CD14-positive monocyte (primary cell): ENCODE measurements at regions not wholly inside any gene's neighbourhood (a gene's known extent, or its start where the extent isn't known, plus 50 kb on each side); places are given as distances from the start of the nearest gene placed in this dataset.

ENCODE experiments used
- DNase-seq, 3 donors: peaks; one replicate each; pipeline ENCODE4 v3.0.0-alpha.2; 2011 to 2022
- H2AFZ ChIP-seq: 2 replicates; pipeline ENCODE4 v1.6.0; 2012; ENCODE audit warnings: mild to moderate bottlenecking, low read depth, low read length, inconsistent platforms; ENCODE audit not compliant: insufficient read depth, poor library complexity, severe bottlenecking
- H3K27ac ChIP-seq, 2 donors: 1 replicate in 1 of 2; 2 replicates in 1 of 2; pipeline ENCODE4 v1.5.1; 2012 to 2013; ENCODE audit warnings: low read length in 2 of 2, control low read depth in 1 of 2, inconsistent platforms in 1 of 2, low read depth in 1 of 2, mild to moderate bottlenecking in 1 of 2
- H3K27me3 ChIP-seq, 2 donors: one replicate each; pipeline versions ENCODE4 v1.6.0 to v1.6.1; 2011 to 2013; ENCODE audit warnings: low read length in 2 of 2; ENCODE audit not compliant: control insufficient read depth in 2 of 2, insufficient read depth in 2 of 2
- H3K36me3 ChIP-seq, 2 donors: replicated peaks in 1 of 2; 1 replicate in 1 of 2; 2 replicates in 1 of 2; pipeline versions ENCODE4 v1.5.1 to v1.6.1; 2012 to 2013; ENCODE audit warnings: low read length in 2 of 2, control low read depth in 1 of 2, inconsistent platforms in 1 of 2, mild to moderate bottlenecking in 1 of 2; ENCODE audit not compliant: insufficient read depth in 2 of 2, control insufficient read depth in 1 of 2
- H3K4me1 ChIP-seq, 2 donors: 1 replicate in 1 of 2; 2 replicates in 1 of 2; pipeline versions ENCODE4 v1.5.1 to v1.6.1; 2012 to 2013; ENCODE audit warnings: low read length in 2 of 2, control low read depth in 1 of 2, inconsistent platforms in 1 of 2, mild to moderate bottlenecking in 1 of 2, moderate library complexity in 1 of 2; ENCODE audit not compliant: insufficient read depth in 2 of 2, control insufficient read depth in 1 of 2
- H3K4me2 ChIP-seq: replicated peaks from 2 replicates; pipeline ENCODE3; 2012; ENCODE audit warnings: low read length, moderate library complexity, mild to moderate bottlenecking; ENCODE audit not compliant: poor library complexity, severe bottlenecking; ENCODE audit errors: extremely low read depth
- H3K4me3 ChIP-seq, 3 experiments: fragments of 200-600 bp in 1 of 3; sonication (generic) in 1 of 3; replicated peaks in 1 of 3; 1 replicate in 2 of 3; 2 replicates in 1 of 3; pipeline ENCODE4 v1.5.1; 2011 to 2013; ENCODE audit warnings: low read length in 3 of 3, mild to moderate bottlenecking in 3 of 3, control low read depth in 2 of 3, low read depth in 2 of 3, inconsistent platforms in 1 of 3, moderate library complexity in 1 of 3
- H3K79me2 ChIP-seq: 2 replicates; pipeline ENCODE4 v1.6.0; 2012; ENCODE audit warnings: mild to moderate bottlenecking, control low read depth, inconsistent platforms, low read length, moderate library complexity; ENCODE audit not compliant: insufficient read depth
- H3K9ac ChIP-seq: 2 replicates; pipeline ENCODE4 v1.6.0; 2017; ENCODE audit warnings: low read length, mild to moderate bottlenecking; ENCODE audit not compliant: insufficient read depth, poor library complexity, severe bottlenecking
- H3K9me3 ChIP-seq, 2 donors: replicated peaks in 1 of 2; 1 replicate in 1 of 2; 2 replicates in 1 of 2; pipeline versions ENCODE4 v1.5.1 to v1.6.1; 2012 to 2013; ENCODE audit warnings: low read length in 2 of 2, control low read depth in 1 of 2; ENCODE audit not compliant: control insufficient read depth in 1 of 2, insufficient read depth in 1 of 2
- H4K20me1 ChIP-seq: 2 replicates; pipeline ENCODE4 v1.6.0; 2012; ENCODE audit warnings: mild to moderate bottlenecking, low read length, control low read depth, moderate library complexity; ENCODE audit not compliant: insufficient read depth
- H3K27ac Mint-ChIP-seq, 7 donors: one replicate each; pipeline ENCODE4 v1.8.0; 2020; ENCODE audit warnings: mild to moderate bottlenecking in 7 of 7, mixed read lengths in 7 of 7, moderate library complexity in 6 of 7, inconsistent platforms in 2 of 7
- H3K27me3 Mint-ChIP-seq, 3 donors: one replicate each; pipeline ENCODE4 v1.8.0; 2021 to 2022; ENCODE audit warnings: low read depth in 3 of 3, mild to moderate bottlenecking in 3 of 3, mixed read lengths in 3 of 3, moderate library complexity in 3 of 3, inconsistent platforms in 1 of 3
- H3K36me3 Mint-ChIP-seq, 2 donors: one replicate each; pipeline ENCODE4 v1.8.0; 2020; ENCODE audit warnings: mixed read lengths in 2 of 2, inconsistent platforms in 1 of 2, mild to moderate bottlenecking in 1 of 2
- H3K4me1 Mint-ChIP-seq: one replicate; pipeline ENCODE4 v1.8.0; 2020; ENCODE audit warnings: mild to moderate bottlenecking, mixed read lengths
- H3K4me3 Mint-ChIP-seq, 2 donors: one replicate each; pipeline ENCODE4 v1.8.0; 2020; ENCODE audit warnings: mild to moderate bottlenecking in 2 of 2, mixed read lengths in 2 of 2, moderate library complexity in 1 of 2
- H3K9me3 Mint-ChIP-seq, 7 donors: one replicate each; pipeline ENCODE4 v1.8.0; 2020 to 2022; ENCODE audit warnings: mixed read lengths in 7 of 7, mild to moderate bottlenecking in 6 of 7, moderate library complexity in 6 of 7, inconsistent platforms in 2 of 7
- CTCF ChIP-seq: fragments of 200-600 bp; IDR thresholded peaks from one replicate; pipeline ENCODE4 v1.8.0; 2022; ENCODE audit warnings: antibody characterized with exemption, mild to moderate bottlenecking
- WGBS: methylation state at CpG from one replicate; pipeline ENCODE4 v1.1.5; 2013; ENCODE audit warnings: missing lambda C conversion rate; ENCODE audit not compliant: insufficient coverage; 5-methylcytosine and 5-hydroxymethylcytosine counted together
- intact Hi-C, 2 donors: fragments of 100-400 bp; cut with micrococcal nuclease; formaldehyde crosslinking; loops; one replicate each; pipeline versions ENCODE4 v1.15.0 to v1.15.1; 2023

GRCh38 chr15:36079021-36079420 is 500.4 kb upstream of the CDIN1 start:
- Histone ChIP-seq H2AFZ (no peak overlapping the region), H3K27me3 (no peaks in the 10 kb centered on the region), H3K4me1 (no peaks in the 10 kb centered on the region), H3K79me2 (no peaks in the 10 kb centered on the region), H3K9me3 (peaks cover 11 to 27% of the 10 kb centered on the region in 2 donors), H3K4me3 (no peak overlapping the region), H4K20me1 (no peaks in the 10 kb centered on the region), H3K4me2 (no peak overlapping the region), H3K36me3 (no peaks in the 10 kb centered on the region), H3K9ac (no peak overlapping the region), H3K27ac (no peak overlapping the region)
- WGBS = 100% methylated on average over 2 of the region's 3 CpGs
- no peak for TF ChIP-seq CTCF
- H3K36me3 Mint-ChIP-seq = no peaks in the 10 kb centered on the region
- peaks cover 0 to 1% (median 0%) of the 10 kb centered on the region in 3 donors for H3K27me3 Mint-ChIP-seq
- H3K27ac Mint-ChIP-seq = no peak overlapping the region
- intact Hi-C loops = no loop called here
- DNase-seq = no peak
- H3K9me3 Mint-ChIP-seq = peaks cover 3 to 13% (median 13%) of the 10 kb centered on the region in 7 donors
- no peak overlapping the region for H3K4me3 Mint-ChIP-seq
- no peaks in the 10 kb centered on the region for H3K4me1 Mint-ChIP-seq

- H3K79me2 ChIP-seq = no peaks in the 10 kb centered on the region
These were observed 498.7 kb upstream of the CDIN1 start for GRCh38 chr15:36080759-36081158.

More at GRCh38 chr15:36080759-36081158, 498.7 kb upstream of the CDIN1 start:
- H3K9ac ChIP-seq = no peak overlapping the region
- H3K9me3 Mint-ChIP-seq = peaks cover 3 to 19% (median 13%) of the 10 kb centered on the region in 7 donors
- 72% methylated on average over 4 of the region's 4 CpGs for WGBS
- H3K4me3 ChIP-seq = no peak overlapping the region
- no peaks in the 10 kb centered on the region for H3K36me3 ChIP-seq
- DNase-seq = no peak
- no peak overlapping the region for H2AFZ ChIP-seq
- peaks cover 0 to 1% (median 0%) of the 10 kb centered on the region in 3 donors for H3K27me3 Mint-ChIP-seq
- TF ChIP-seq CTCF = no peak
- H3K9me3 ChIP-seq = peaks cover 11 to 27% of the 10 kb centered on the region in 2 donors
- intact Hi-C loops = no loop called here
- no peak overlapping the region for H3K4me3 Mint-ChIP-seq
- no peaks in the 10 kb centered on the region for H3K27me3 ChIP-seq
- no peak overlapping the region for H3K27ac Mint-ChIP-seq
- no peaks in the 10 kb centered on the region for H3K4me1 Mint-ChIP-seq
- H3K27ac ChIP-seq = no peak overlapping the region
- no peak overlapping the region for H3K4me2 ChIP-seq
- no peaks in the 10 kb centered on the region for H3K4me1 ChIP-seq
- H4K20me1 ChIP-seq = no peaks in the 10 kb centered on the region
- no peaks in the 10 kb centered on the region for H3K36me3 Mint-ChIP-seq
